LNCaP clone FGC (cell line): ENCODE measurements at regions not wholly inside any gene's neighbourhood (a gene's known extent, or its start where the extent isn't known, plus 50 kb on each side); places are given as distances from the start of the nearest gene placed in this dataset.

Source experiments
- DNase-seq: peaks from one replicate; pipeline ENCODE4 v3.0.0-alpha.2; 2011; ENCODE audit warnings: low read depth
- H3K4me3 ChIP-seq: 2 replicates; pipeline ENCODE4 v1.5.1; 2011; ENCODE audit warnings: mild to moderate bottlenecking, low read depth, low read length, control low read depth
- CTCF ChIP-seq: IDR thresholded peaks from 2 replicates; pipeline ENCODE4 v1.5.1; 2012; ENCODE audit warnings: mild to moderate bottlenecking; ENCODE audit not compliant: control insufficient read depth, insufficient read depth; ENCODE audit errors: extremely low read depth

- no peak overlapping the region for H3K4me3 ChIP-seq
These were observed 887.0 kb downstream of the KCNA4 start for GRCh38 chr11:29129844-29130243.

GRCh38 chr11:29127461-29127860 is 889.4 kb downstream of the KCNA4 start:
- no peak for DNase-seq
- TF ChIP-seq CTCF = no peak
- no peak overlapping the region for H3K4me3 ChIP-seq

More at GRCh38 chr11:29129844-29130243, 887.0 kb downstream of the KCNA4 start:
- no peak for TF ChIP-seq CTCF
- DNase-seq = no peak

GRCh38 chr11:29125606-29126005 is 891.2 kb downstream of the KCNA4 start:
- no peak for DNase-seq
- no peak overlapping the region for H3K4me3 ChIP-seq
- TF ChIP-seq CTCF = no peak

- no peak for TF ChIP-seq CTCF
- DNase-seq = no peak
- no peak overlapping the region for H3K4me3 ChIP-seq
These were observed 892.4 kb downstream of the KCNA4 start for GRCh38 chr11:29124470-29124869.

GRCh38 chr11:29119707-29120618 is 896.9 kb downstream of the KCNA4 start:
- no peak for DNase-seq
- TF ChIP-seq CTCF = no peak
- H3K4me3 ChIP-seq = no peak overlapping the region

GRCh38 chr11:29119116-29119515 is 897.7 kb downstream of the KCNA4 start:
- no peak for TF ChIP-seq CTCF
- H3K4me3 ChIP-seq = no peak overlapping the region
- DNase-seq = no peak
